GM18868 (cell line): ENCODE measurements at regions not wholly inside any gene's neighbourhood (a gene's known extent, or its start where the extent isn't known, plus 50 kb on each side); places are given as distances from the start of the nearest gene placed in this dataset.
"Not testable (repeated sequence)": the region's sequence is repeated elsewhere in the genome, so short reads cannot be mapped to it uniquely, and the experiment has no call there.

Experiments
- ATAC-seq: cut with Tn5 transposase; IDR thresholded peaks from one replicate; pipeline ENCODE4 v1.9.1; 2021; ENCODE audit warnings: mild to moderate bottlenecking, moderate library complexity; ENCODE audit not compliant: unreplicated experiment

GRCh38 chr1:116292929-116293725 is 79.9 kb upstream of the ATP1A1 start:
- no peak for ATAC-seq

GRCh38 chr1:116297495-116298212 is 75.4 kb upstream of the ATP1A1 start:
- no peak for ATAC-seq

GRCh38 chr1:116298213-116298579 is 74.8 kb upstream of the ATP1A1 start:
- not testable (repeated sequence) for ATAC-seq

GRCh38 chr1:116298746-116299145 is 74.3 kb upstream of the ATP1A1 start:
- ATAC-seq, result no peak

- no peak for ATAC-seq
Observed at GRCh38 chr1:116299248-116299647, 73.8 kb upstream of the ATP1A1 start.

- no peak for ATAC-seq
Observed at GRCh38 chr1:116302281-116302680, 70.8 kb upstream of the ATP1A1 start.

GRCh38 chr1:116306102-116306501 is 66.9 kb upstream of the ATP1A1 start:
- no peak for ATAC-seq

GRCh38 chr1:116306840-116307442 is 66.1 kb upstream of the ATP1A1 start:
- no peak for ATAC-seq

GRCh38 chr1:116308276-116308675 is 64.8 kb upstream of the ATP1A1 start:
- no peak for ATAC-seq

- no peak for ATAC-seq
Observed at GRCh38 chr1:116309090-116309870, 63.8 kb upstream of the ATP1A1 start.

- no peak for ATAC-seq
Observed at GRCh38 chr1:116310180-116310579, 62.9 kb upstream of the ATP1A1 start.

GRCh38 chr1:116311193-116311592 is 61.9 kb upstream of the ATP1A1 start:
- no peak for ATAC-seq

- ATAC-seq, result no peak
Observed at GRCh38 chr1:116311756-116312680, 61.0 kb upstream of the ATP1A1 start.

- no peak for ATAC-seq
Observed at GRCh38 chr1:116312681-116313069, 60.4 kb upstream of the ATP1A1 start.

- ATAC-seq, result no peak
Observed at GRCh38 chr1:116313776-116314175, 59.3 kb upstream of the ATP1A1 start.

- ATAC-seq, result no peak
Observed at GRCh38 chr1:116314305-116314919, 58.6 kb upstream of the ATP1A1 start.

GRCh38 chr1:116316373-116316772 is 56.7 kb upstream of the ATP1A1 start:
- ATAC-seq, result no peak

- ATAC-seq, result no peak
Observed at GRCh38 chr1:116318897-116319296, 54.1 kb upstream of the ATP1A1 start.

GRCh38 chr1:116320874-116321273 is 52.2 kb upstream of the ATP1A1 start:
- no peak for ATAC-seq

- no peak for ATAC-seq
Observed at GRCh38 chr1:116321766-116322175, 51.3 kb upstream of the ATP1A1 start.
